Sigmoid colon (tissue), 6 donors: ENCODE measurements at regions not wholly inside any gene's neighbourhood (a gene's known extent, or its start where the extent isn't known, plus 50 kb on each side); places are given as distances from the start of the nearest gene placed in this dataset.

Experiments used
- DNase-seq: peaks from one replicate; pipeline ENCODE4 v3.0.0-alpha.2; 2019
- H3K27ac ChIP-seq, 4 donors: fragments of 200-600 bp; sonication (generic); one replicate each; pipeline ENCODE4 v1.5.1; 2016 to 2019; ENCODE audit warnings: mild to moderate bottlenecking in 1 of 4
- H3K27me3 ChIP-seq, 3 donors: fragments of 200-600 bp; sonication (generic); one replicate each; pipeline ENCODE4 v1.5.1; 2019; ENCODE audit warnings: mild to moderate bottlenecking in 1 of 3
- H3K36me3 ChIP-seq, 4 donors: fragments of 200-600 bp; sonication (generic); one replicate each; pipeline ENCODE4 v1.5.1; 2016 to 2019
- H3K4me1 ChIP-seq, 4 donors: fragments of 200-600 bp; sonication (generic); one replicate each; pipeline ENCODE4 v1.5.1; 2017 to 2019
- H3K4me3 ChIP-seq, 4 donors: fragments of 200-600 bp; sonication (generic); one replicate each; pipeline ENCODE4 v1.5.1; 2017 to 2019; ENCODE audit warnings: mild to moderate bottlenecking in 2 of 4, moderate library complexity in 1 of 4
- H3K9me3 ChIP-seq, 4 donors: fragments of 200-600 bp in 3 of 4; sonication (generic) in 3 of 4; one replicate each; pipeline versions ENCODE4 v1.5.1 to v1.6.1; 2013 to 2019
- EP300 ChIP-seq, 4 donors: sonication (generic); formaldehyde crosslinking; IDR thresholded peaks; one replicate each; pipeline ENCODE4 v1.6.1; 2017; ENCODE audit warnings: antibody characterized with exemption in 4 of 4
- POLR2A ChIP-seq, 2 donors: fragments of 450-650 bp; IDR thresholded peaks; one replicate each; pipeline ENCODE4 v1.6.1; 2016; ENCODE audit warnings: antibody characterized with exemption in 2 of 2, mild to moderate bottlenecking in 2 of 2, moderate library complexity in 2 of 2
- POLR2AphosphoS5 ChIP-seq, 4 donors: sonication (generic); formaldehyde crosslinking; IDR thresholded peaks; one replicate each; pipeline ENCODE4 v1.6.1; 2017; ENCODE audit warnings: antibody characterized with exemption in 4 of 4
- WGBS, 2 donors: extraction: QIAGEN DNeasy Blood & Tissue Kit; methylation state at CpG; one replicate each; pipeline ENCODE4 v1.1.7; 2013; 5-methylcytosine and 5-hydroxymethylcytosine counted together
- intact Hi-C: fragments of 100-400 bp; cut with DNase I; formaldehyde crosslinking; loops from one replicate; pipeline ENCODE4 v1.15.1; 2023
- TF ChIP-seq, protein P1 (sequence below), 4 experiments: fragments of 450-650 bp in 3 of 4; fragments of 200-600 bp in 1 of 4; IDR thresholded peaks; one replicate each; pipeline ENCODE4 v1.5.1; 2016 to 2019; ENCODE audit warnings: antibody characterized with exemption in 4 of 4, mild to moderate bottlenecking in 3 of 4, moderate library complexity in 2 of 4
- donor health status: healthy with polysubstance abuse.
- donor health status: healthy.

DNA sequence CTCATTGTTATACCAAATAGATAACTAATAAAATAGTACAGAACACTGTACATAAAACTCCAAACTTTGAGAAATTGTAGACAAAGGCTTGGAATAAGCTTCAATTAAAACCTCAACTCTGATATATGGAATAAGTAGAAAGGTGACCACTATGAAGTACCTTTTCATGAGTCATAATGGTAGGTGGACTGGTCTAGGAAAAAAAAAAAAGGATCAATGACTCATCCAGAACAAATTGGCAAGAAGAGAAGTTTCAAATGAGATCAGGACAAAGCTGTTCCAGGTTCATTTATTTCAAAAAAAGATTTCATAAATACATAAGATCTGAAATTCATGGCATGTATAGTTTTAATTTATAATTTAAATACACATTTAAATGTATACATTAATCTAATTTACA, 769.7 kb downstream of the SUCLG1 start:
- no peak for DNase-seq
- Histone ChIP-seq H3K9me3 (no peaks in the 10 kb centered on the region), H3K4me1 (no peaks in the 10 kb centered on the region), H3K4me3 (no peak overlapping the region), H3K27me3 (no peaks in the 10 kb centered on the region), H3K36me3 (no peaks in the 10 kb centered on the region), H3K27ac (no peak overlapping the region)
- intact Hi-C loops, result no loop called here
- TF ChIP-seq EP300 (IDR thresholded peaks at IDR 0.05), result no peak
- TF ChIP-seq, protein P1, sequence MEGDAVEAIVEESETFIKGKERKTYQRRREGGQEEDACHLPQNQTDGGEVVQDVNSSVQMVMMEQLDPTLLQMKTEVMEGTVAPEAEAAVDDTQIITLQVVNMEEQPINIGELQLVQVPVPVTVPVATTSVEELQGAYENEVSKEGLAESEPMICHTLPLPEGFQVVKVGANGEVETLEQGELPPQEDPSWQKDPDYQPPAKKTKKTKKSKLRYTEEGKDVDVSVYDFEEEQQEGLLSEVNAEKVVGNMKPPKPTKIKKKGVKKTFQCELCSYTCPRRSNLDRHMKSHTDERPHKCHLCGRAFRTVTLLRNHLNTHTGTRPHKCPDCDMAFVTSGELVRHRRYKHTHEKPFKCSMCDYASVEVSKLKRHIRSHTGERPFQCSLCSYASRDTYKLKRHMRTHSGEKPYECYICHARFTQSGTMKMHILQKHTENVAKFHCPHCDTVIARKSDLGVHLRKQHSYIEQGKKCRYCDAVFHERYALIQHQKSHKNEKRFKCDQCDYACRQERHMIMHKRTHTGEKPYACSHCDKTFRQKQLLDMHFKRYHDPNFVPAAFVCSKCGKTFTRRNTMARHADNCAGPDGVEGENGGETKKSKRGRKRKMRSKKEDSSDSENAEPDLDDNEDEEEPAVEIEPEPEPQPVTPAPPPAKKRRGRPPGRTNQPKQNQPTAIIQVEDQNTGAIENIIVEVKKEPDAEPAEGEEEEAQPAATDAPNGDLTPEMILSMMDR (IDR thresholded peaks at IDR 0.05), result no peak
- TF ChIP-seq POLR2A (IDR thresholded peaks at IDR 0.05), result no peak
- TF ChIP-seq POLR2AphosphoS5 (IDR thresholded peaks at IDR 0.05), result no peak

DNA sequence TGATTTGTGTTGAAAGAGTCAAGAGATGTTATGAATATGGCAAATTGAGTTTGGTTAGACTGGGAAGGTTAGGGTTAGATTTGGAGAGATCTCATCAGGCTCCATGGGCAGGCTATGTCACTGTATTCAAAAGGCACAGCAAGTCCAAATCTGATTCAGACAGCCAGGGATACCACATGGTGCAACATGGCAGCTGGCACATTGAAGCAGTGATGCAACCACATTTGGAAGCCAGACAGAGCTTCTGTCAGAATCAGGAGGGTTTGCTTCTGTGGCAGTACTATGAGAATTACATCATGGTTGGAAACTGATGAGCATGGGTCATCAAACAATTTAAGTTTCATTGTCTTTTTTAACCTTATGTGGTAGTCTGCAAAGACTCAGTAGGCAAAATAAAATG, 772.2 kb downstream of the SUCLG1 start:
- DNase-seq, result no peak
- no peak overlapping the region for H3K4me3 ChIP-seq
- no peak for TF ChIP-seq POLR2A (IDR thresholded peaks at IDR 0.05)
- TF ChIP-seq, protein P1 (IDR thresholded peaks at IDR 0.05), result no peak
- no peak for TF ChIP-seq POLR2AphosphoS5 (IDR thresholded peaks at IDR 0.05)
- no peak for TF ChIP-seq EP300 (IDR thresholded peaks at IDR 0.05)
- H3K27ac ChIP-seq, result no peak overlapping the region
- no peaks in the 10 kb centered on the region for H3K4me1 ChIP-seq
- no peaks in the 10 kb centered on the region for H3K27me3 ChIP-seq
- H3K36me3 ChIP-seq, result no peaks in the 10 kb centered on the region
- intact Hi-C loops, result no loop called here
- H3K9me3 ChIP-seq, result no peaks in the 10 kb centered on the region

DNA sequence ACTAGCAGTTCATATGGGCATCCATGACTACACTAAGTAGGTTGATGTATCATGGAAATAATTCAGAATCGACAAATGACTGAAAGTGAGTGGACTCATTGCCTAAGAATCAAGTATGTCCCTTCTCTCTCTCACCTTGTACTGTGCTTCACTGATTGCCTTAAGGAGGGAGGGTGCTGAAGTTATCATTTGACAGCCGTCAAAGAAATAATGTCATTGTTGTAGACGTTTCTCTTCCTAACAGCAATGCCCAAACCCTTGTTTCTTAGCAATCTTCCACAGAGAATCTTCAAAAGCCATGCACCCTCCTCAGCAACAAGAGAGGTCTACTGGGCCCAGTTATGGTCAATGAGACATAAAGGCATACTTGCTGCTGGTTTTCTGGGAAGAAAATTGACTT, 785.0 kb downstream of the SUCLG1 start:
- no peaks in the 10 kb centered on the region for H3K36me3 ChIP-seq
- no peaks in the 10 kb centered on the region for H3K4me1 ChIP-seq
- WGBS, 2 donors, result 84 to 89% methylated on average over 3 of the region's 3 CpGs
- DNase-seq, result no peak
- no peak for TF ChIP-seq POLR2AphosphoS5 (IDR thresholded peaks at IDR 0.05)
- TF ChIP-seq EP300 (IDR thresholded peaks at IDR 0.05), result no peak
- no peak for TF ChIP-seq POLR2A (IDR thresholded peaks at IDR 0.05)
- TF ChIP-seq, protein P1 (IDR thresholded peaks at IDR 0.05), result no peak
- H3K9me3 ChIP-seq, result peaks cover 0 to 3% (median 1%) of the 10 kb centered on the region in 4 donors
- H3K27ac ChIP-seq, result no peak overlapping the region
- intact Hi-C loops, result no loop called here
- no peak overlapping the region for H3K4me3 ChIP-seq
- H3K27me3 ChIP-seq, result no peaks in the 10 kb centered on the region

DNA sequence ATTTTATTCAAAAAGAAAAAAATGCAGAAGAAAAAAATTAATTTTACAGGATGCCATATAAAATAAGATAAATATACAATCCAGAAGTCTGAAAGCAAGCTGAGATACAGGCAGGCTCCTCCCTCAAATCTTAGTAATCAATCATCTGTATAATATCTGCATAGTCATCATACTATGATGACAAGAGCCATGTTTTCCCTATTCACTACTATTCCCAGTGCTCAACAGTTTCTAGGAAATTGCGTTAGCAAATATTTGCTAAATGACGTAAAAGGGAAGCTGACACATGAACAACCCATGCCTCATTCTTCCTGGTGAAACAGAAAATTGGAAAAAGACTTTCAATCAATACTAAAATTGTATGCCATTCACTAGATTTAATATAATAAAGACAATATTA, 793.2 kb downstream of the SUCLG1 start:
- H3K36me3 ChIP-seq, result no peaks in the 10 kb centered on the region
- no peak for DNase-seq
- H3K27ac ChIP-seq, result no peak overlapping the region
- H3K4me3 ChIP-seq, result no peak overlapping the region
- WGBS, 2 donors, result 29 to 62% methylated on average over 2 of the region's 2 CpGs
- no peaks in the 10 kb centered on the region for H3K9me3 ChIP-seq
- TF ChIP-seq, protein P1 (IDR thresholded peaks at IDR 0.05), result no peak
- TF ChIP-seq EP300 (IDR thresholded peaks at IDR 0.05) (no peak), POLR2AphosphoS5 (IDR thresholded peaks at IDR 0.05) (no peak), POLR2A (IDR thresholded peaks at IDR 0.05) (no peak)
- intact Hi-C loops, result no loop called here
- no peaks in the 10 kb centered on the region for H3K4me1 ChIP-seq
- H3K27me3 ChIP-seq, result no peaks in the 10 kb centered on the region

DNA sequence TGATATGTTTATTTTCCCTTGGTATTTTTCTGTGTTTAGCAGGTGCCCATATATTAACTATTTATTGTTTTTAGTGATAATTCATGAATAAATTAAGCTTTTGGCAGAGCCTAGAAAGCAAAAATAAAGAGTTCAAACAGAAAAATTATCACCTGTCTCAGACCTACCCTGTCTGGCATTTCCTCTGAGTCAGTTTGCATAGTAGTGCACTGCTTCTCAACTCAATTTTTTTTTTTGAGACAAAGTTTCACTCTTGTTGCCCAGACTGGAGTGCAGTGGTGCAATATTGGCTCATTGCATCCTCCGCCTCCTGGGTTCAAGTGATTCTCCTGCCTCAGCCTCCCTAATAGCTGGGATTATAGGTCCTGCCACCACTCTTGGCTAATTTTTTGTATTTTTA, 793.9 kb downstream of the SUCLG1 start:
- H3K36me3 ChIP-seq, result no peaks in the 10 kb centered on the region
- TF ChIP-seq EP300 (IDR thresholded peaks at IDR 0.05), result no peak
- no peak for TF ChIP-seq POLR2AphosphoS5 (IDR thresholded peaks at IDR 0.05)
- no peak for TF ChIP-seq POLR2A (IDR thresholded peaks at IDR 0.05)
- TF ChIP-seq, protein P1 (IDR thresholded peaks at IDR 0.05), result no peak
- no peak overlapping the region for H3K27ac ChIP-seq
- H3K4me1 ChIP-seq, result no peaks in the 10 kb centered on the region
- H3K27me3 ChIP-seq, result no peaks in the 10 kb centered on the region
- no peaks in the 10 kb centered on the region for H3K9me3 ChIP-seq
- no peak overlapping the region for H3K4me3 ChIP-seq
- DNase-seq, result no peak
- intact Hi-C loops, result no loop called here
- WGBS, 2 donors, result 91 to 95% methylated on average over 1 of the region's 1 CpG
